GM21619 (cell line): ENCODE measurements at regions not wholly inside any gene's neighbourhood (a gene's known extent, or its start where the extent isn't known, plus 50 kb on each side); places are given as distances from the start of the nearest gene placed in this dataset.
"Not testable (repeated sequence)": the region's sequence is repeated elsewhere in the genome, so short reads cannot be mapped to it uniquely, and the experiment has no call there.

Experiments used
- ATAC-seq: cut with Tn5 transposase; IDR thresholded peaks from one replicate; pipeline ENCODE4 v1.9.1; 2021; ENCODE audit not compliant: unreplicated experiment

- no peak for ATAC-seq
Observed at GRCh38 chr7:112540839-112541577, 60.2 kb downstream of the LSMEM1 start.

DNA sequence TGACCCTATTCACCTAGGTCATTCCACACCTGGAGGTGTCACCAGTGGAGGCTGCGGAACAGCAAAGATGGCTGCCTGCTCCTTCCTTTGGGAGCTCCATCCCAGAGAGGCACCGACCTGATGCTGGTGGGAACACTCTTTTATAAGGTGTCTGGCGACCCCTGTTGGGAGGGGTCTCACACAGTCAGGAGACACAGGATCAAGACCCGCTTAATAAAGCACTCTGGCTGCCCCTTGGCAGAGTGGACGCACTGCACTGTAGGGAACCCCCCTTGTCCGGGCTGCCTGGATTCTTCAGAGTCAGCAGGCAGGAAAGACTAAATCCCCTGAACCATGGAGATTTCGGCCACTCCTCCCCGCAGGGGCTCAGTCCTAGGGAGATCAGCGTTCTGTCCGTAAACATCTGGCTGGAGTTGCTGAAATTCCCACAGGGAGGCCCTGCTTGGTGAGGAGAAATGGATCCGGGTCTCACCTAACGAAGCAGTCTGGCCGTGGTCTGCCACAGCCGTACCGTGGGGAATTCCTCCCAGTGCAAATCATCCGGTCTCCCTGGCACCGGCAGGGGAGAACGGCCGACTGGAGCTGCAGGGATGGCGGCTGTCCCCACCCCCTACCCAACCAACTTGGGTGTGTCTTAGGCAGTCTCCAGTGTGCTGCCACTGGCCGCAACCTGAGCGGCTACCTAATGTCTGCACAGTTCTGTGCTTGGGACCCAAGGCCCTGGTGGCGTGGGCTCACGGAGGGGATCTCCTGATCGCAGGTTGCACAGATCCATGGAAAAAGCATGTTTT, 66.1 kb downstream of the LSMEM1 start:
- ATAC-seq, result no peak

- ATAC-seq, result no peak
Observed at GRCh38 chr7:112547916-112548315, 67.1 kb downstream of the LSMEM1 start.

- peak; percentile 93 for ATAC-seq
Observed at GRCh38 chr7:112550468-112551060, 69.8 kb downstream of the LSMEM1 start.

GRCh38 chr7:112551521-112551920, 70.7 kb downstream of the LSMEM1 start:
- not testable (repeated sequence) for ATAC-seq

DNA sequence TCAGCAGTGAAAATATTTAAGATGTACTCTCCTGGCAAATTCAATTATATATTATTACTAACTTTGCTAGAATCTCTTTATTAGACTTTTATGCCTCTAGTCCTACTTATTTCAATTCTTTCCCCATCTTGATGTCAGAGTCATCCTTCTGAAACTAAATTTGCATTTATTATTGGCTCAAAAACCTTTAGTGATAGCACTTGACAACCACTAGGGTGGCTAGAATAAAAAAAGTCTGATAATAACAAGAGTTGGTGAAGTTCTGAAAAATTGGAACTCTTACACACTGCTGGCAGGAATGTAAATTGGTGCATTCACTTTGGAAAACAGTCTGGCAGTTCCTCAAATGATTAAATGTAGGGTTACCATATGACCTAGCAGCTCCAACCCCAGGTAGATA, 73.8 kb downstream of the LSMEM1 start:
- ATAC-seq, result no peak

DNA sequence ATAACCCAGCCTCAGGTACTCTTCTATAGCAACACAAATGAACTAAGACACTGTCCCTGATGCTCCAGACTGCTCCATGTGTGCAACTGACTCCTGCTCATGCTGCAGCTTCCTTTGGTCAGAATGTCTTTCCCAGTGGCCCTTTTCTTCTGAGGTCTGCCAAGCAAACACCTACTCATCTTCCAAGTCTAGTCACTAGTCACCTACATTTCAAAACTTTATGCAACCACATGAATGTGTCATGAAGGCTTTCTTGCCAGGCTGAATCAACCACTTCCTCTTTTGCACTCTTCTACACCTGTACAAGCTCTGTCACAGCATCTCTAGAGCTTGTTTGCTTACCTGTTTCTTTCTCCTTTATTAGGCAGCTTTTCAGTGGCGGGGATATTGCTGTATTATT, 75.8 kb downstream of the LSMEM1 start:
- ATAC-seq, result peak; percentile 90

- no peak for ATAC-seq
Observed at GRCh38 chr7:112566442-112567324, 85.9 kb downstream of the LSMEM1 start.

- no peak for ATAC-seq
Observed at GRCh38 chr7:112567388-112567787, 86.6 kb downstream of the LSMEM1 start.

DNA sequence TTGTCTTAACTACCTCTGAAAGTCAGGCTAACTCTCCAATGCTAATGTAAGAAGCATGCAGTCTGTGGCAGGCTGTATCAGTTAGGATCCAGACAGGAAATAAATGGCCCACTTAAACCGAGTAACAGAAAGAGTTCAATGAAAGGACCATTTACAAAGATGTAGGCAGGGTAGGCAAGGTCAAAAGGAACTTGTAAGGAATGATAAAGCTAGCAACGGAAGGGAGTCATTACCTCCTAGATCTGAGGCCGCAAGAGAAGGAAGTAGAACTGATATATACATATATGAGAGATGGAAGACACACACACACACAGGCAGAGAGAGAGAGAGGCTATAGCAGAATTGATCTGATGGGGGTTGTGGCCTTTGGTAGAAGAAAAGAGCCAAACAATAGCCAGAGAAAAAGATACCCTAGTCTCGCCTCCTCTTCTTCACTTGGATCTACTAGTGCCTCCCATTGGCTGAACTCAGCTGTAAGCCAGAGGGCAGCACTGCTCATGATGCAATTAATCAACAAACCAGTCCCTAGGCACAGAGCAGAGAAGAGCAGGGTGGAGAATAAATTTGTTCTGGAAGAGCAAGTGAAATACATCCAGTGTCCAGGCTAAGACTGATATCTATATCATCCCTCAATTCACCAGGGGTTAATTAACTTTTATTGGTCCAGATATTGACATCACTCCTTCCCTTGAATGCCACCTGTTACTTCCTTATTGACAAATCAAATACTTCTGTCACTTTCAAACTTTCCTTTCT, 91.2 kb downstream of the LSMEM1 start:
- ATAC-seq, result no peak

DNA sequence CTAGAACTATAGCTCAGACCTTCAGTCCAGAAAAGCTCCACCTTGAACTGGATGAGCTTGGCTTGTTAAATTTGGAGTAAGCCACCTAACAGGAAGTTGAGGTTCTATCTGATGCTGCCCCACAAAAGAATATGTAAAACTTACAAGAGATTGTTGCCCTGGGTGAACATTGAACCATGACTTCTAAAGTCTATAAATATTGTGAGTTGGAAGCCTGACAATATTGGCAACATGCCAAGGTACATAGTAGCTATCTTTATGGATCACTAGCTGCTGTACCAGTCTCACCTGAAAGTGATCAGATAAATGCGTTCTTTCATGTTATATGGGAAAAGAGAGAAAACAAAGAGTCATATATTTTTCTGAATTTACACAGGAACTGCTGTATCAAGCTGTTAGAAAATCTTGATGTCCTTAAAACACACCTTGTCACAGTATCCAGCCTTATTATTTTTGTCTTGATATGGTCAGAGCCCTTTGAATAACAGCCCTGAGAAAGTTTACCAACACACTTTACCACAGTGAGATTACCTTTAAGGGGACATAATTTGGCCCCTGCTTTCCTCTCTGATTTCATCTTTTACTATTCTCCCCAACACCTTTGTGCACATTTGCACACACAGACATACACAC, 92.0 kb downstream of the LSMEM1 start:
- ATAC-seq, result no peak

GRCh38 chr7:112573302-112574039, 92.7 kb downstream of the LSMEM1 start:
- no peak for ATAC-seq

DNA sequence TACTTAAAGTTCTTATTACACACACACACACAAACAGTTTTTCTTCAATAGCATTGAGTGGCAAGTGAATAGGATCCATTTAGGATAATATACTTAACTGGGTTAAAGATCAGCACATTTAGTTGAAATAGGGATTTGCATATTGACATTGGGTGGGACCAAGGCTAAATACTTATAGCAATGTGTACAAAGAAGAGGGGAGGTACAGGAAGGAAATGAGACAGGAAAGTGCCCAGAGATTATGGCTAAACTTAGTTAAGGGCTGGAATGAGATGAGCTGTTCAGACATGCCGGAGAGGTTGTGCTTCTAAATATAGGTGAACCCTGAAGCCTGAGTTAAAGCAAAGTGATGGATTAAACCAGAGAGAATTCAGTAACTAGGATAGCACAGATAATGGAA, 95.1 kb downstream of the LSMEM1 start:
- ATAC-seq, result no peak

- no peak for ATAC-seq
Observed at GRCh38 chr7:112579388-112579787, 98.6 kb downstream of the LSMEM1 start.

- ATAC-seq, result no peak
Observed at GRCh38 chr7:112580717-112581435, 100.1 kb downstream of the LSMEM1 start.

GRCh38 chr7:112581529-112581928, 100.7 kb downstream of the LSMEM1 start:
- ATAC-seq, result no peak

DNA sequence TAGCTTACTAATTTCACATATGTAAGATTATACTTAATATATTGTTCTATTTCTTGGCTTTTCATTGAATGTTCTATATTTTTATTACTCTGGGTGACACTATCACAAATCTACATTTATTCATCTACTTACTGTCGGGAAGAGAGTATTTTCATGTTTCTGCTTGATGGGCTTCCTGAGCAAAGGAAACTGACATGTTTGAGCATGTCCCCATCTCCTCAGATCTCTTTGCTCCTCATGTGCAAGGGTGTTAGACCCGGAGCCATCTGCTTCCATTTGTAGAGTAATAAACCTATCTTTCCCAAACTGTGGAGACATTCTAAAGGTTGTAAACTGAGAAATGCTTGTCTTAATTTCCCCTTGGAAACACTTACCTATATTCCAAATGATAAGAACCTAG, 103.5 kb downstream of the LSMEM1 start:
- ATAC-seq, result no peak

DNA sequence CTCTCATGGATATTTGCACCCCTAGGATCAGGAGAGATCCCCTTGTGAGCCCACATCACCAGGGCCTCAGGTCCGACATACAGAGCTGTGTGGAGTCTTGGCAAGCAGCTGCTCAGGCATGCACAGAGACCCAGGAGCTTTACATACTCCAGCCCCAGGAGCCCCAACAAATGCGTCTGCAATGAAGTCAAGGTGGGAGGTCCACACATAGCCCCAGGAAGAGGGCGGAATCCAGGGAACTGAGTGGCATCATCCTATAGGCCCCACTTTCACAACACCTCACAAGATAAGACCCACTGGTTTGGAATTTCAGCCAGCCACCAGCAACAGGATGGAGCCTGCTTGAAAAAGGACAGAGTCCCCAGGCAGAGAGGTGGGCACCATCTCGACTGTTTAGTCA, 106.7 kb downstream of the LSMEM1 start:
- no peak for ATAC-seq
